GM21786 (cell line): ENCODE measurements at regions not wholly inside any gene's neighbourhood (a gene's known extent, or its start where the extent isn't known, plus 50 kb on each side); places are given as distances from the start of the nearest gene placed in this dataset.

ENCODE experiments used
- ATAC-seq: cut with Tn5 transposase; IDR thresholded peaks from one replicate; pipeline ENCODE4 v1.9.1; 2021; ENCODE audit not compliant: unreplicated experiment

- no peak for ATAC-seq
These were observed 496.4 kb upstream of the LRRC4C start for GRCh38 chr11:41955635-41956400.

- ATAC-seq: no peak
These were observed 504.0 kb upstream of the LRRC4C start for GRCh38 chr11:41963406-41963805.

- ATAC-seq: no peak
These were observed 511.2 kb upstream of the LRRC4C start for GRCh38 chr11:41970681-41971080.

- no peak for ATAC-seq
These were observed 512.1 kb upstream of the LRRC4C start for GRCh38 chr11:41971592-41971991.

- ATAC-seq: no peak
These were observed 519.5 kb upstream of the LRRC4C start for GRCh38 chr11:41978945-41979344.

- ATAC-seq: no peak
These were observed 521.3 kb upstream of the LRRC4C start for GRCh38 chr11:41980741-41981140.

- no peak for ATAC-seq
These were observed 522.8 kb upstream of the LRRC4C start for GRCh38 chr11:41982276-41982675.

- no peak for ATAC-seq
These were observed 523.5 kb upstream of the LRRC4C start for GRCh38 chr11:41982975-41983374.

GRCh38 chr11:41983475-41983874 lies 524.0 kb upstream of the LRRC4C start:
- ATAC-seq: no peak

- ATAC-seq: no peak
These were observed 524.6 kb upstream of the LRRC4C start for GRCh38 chr11:41984023-41984422.

GRCh38 chr11:41985799-41986198 lies 526.3 kb upstream of the LRRC4C start:
- no peak for ATAC-seq

GRCh38 chr11:41988951-41989572 lies 529.6 kb upstream of the LRRC4C start:
- ATAC-seq: no peak

- no peak for ATAC-seq
These were observed 530.5 kb upstream of the LRRC4C start for GRCh38 chr11:41989823-41990380.

- no peak for ATAC-seq
These were observed 537.1 kb upstream of the LRRC4C start for GRCh38 chr11:41996533-41996932.

- no peak for ATAC-seq
These were observed 538.5 kb upstream of the LRRC4C start for GRCh38 chr11:41997844-41998401.

- no peak for ATAC-seq
These were observed 539.6 kb upstream of the LRRC4C start for GRCh38 chr11:41999066-41999465.

GRCh38 chr11:42003801-42004200 lies 544.3 kb upstream of the LRRC4C start:
- no peak for ATAC-seq

- no peak for ATAC-seq
These were observed 547.3 kb upstream of the LRRC4C start for GRCh38 chr11:42006766-42007165.

GRCh38 chr11:42012271-42012670 lies 552.8 kb upstream of the LRRC4C start:
- no peak for ATAC-seq

- ATAC-seq: no peak
These were observed 554.3 kb upstream of the LRRC4C start for GRCh38 chr11:42013656-42014201.

GRCh38 chr11:42021911-42022310 lies 562.5 kb upstream of the LRRC4C start:
- ATAC-seq: no peak

- no peak for ATAC-seq
These were observed 563.8 kb upstream of the LRRC4C start for GRCh38 chr11:42023267-42023666.
